GM23248 (cell line): ENCODE measurements at regions not wholly inside any gene's neighbourhood (a gene's known extent, or its start where the extent isn't known, plus 50 kb on each side); places are given as distances from the start of the nearest gene placed in this dataset.

ENCODE experiments used
- EZH2 ChIP-seq: fragments of 200-600 bp; sonication (generic); IDR thresholded peaks from 2 replicates; pipeline ENCODE4 v1.6.1; 2018; ENCODE audit warnings: antibody characterized with exemption, mild to moderate bottlenecking; ENCODE audit not compliant: insufficient read depth, poor library complexity, severe bottlenecking
- EZH2phosphoT487 ChIP-seq: fragments of 200-600 bp; sonication (generic); IDR thresholded peaks from 2 replicates; pipeline ENCODE4 v1.6.1; 2018; ENCODE audit warnings: antibody characterized with exemption, moderate library complexity, mild to moderate bottlenecking, low read depth; ENCODE audit not compliant: insufficient read depth

- TF ChIP-seq EZH2phosphoT487, result no peak
- TF ChIP-seq EZH2, result no peak
These were observed 103.5 kb downstream of the FHDC1 start for GRCh38 chr4:153039542-153040185.
